GM18508 (cell line): ENCODE measurements at regions not wholly inside any gene's neighbourhood (a gene's known extent, or its start where the extent isn't known, plus 50 kb on each side); places are given as distances from the start of the nearest gene placed in this dataset.

Experiments
- ATAC-seq: cut with Tn5 transposase; IDR thresholded peaks from one replicate; pipeline ENCODE4 v1.9.1; 2021; ENCODE audit warnings: moderate number of reproducible peaks; ENCODE audit not compliant: insufficient read depth, unreplicated experiment

- ATAC-seq, result no peak
Observed at GRCh38 chr13:82672248-82672647, 1210.0 kb downstream of the SLITRK1 start.

GRCh38 chr13:82664183-82664582, 1218.1 kb downstream of the SLITRK1 start:
- ATAC-seq, result no peak

DNA sequence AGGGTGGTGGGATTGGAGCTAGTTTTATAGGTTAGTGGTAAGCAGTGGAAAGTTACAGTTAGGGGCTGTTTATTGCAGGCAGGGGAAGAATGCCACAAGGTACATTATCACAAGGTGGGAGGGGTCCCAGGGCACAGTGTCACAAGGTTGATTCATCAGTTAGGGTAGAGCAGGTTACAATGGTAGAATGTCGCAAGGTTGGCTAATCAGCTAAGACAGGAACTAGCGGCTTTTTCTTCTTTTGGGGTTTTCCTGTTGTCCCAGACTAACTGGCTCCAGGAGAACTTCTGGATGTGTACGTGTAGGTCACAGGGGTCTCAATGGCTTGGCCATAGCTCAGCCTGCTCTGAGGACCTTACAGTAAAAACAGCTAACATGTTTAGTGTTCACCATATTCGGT, 1221.1 kb downstream of the SLITRK1 start:
- ATAC-seq, result no peak

DNA sequence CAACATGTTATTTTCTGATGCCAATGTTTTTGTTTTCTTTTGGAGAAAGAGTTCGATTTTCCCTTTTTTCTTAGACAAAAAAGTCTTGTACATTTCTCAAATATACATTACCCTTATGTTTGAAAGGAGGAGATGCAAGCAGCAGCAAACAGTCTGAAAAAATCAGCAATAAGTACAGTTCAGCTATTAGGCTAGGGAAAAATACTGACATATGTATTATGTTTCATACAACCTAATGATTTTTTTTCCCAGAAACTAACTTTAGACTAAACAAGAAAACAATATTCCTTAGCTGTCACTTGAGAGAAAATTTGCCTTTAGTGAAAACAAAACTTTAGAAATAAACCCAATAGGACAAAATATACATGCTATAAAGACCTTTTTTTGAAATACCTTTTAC, 1223.5 kb downstream of the SLITRK1 start:
- ATAC-seq, result no peak

DNA sequence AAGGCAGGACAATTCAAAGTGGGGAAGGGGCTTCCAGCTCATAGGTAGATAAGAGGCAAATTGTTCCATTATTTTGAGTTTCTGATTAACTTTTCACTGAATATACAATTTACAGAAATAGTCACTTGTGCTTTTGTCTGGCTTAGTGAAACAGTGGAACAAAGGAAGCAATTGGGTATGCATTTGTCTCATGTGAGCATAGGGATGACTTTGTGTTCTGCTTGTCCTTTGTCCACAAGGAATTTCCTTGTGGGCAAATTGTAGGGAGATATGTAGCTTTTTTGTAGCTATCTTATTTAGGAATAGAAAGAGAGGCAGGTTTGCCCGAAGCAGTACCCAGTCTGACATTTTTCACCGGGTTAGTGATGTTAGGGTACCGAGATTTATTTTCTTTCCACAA, 1224.8 kb downstream of the SLITRK1 start:
- ATAC-seq, result no peak

- no peak for ATAC-seq
Observed at GRCh38 chr13:82654861-82655855, 1227.1 kb downstream of the SLITRK1 start.

DNA sequence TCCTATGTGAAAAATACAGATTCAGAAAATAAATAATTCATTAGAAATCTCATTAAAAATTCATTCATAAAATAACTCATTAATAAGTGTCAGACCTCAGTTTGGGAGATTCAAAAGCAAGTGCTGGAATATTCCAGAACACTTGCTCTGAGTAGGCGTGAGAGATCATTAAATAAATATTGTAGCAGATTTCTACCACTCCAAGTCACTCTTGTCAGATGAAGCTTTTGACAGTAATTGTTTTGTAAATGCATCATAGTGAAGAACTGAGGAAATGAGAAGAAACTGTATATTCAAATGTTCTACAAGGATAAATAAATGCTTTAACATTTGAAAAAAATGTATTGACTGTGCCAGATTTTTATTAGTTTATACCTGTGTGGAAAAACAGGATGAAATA, 1228.1 kb downstream of the SLITRK1 start:
- ATAC-seq, result no peak

DNA sequence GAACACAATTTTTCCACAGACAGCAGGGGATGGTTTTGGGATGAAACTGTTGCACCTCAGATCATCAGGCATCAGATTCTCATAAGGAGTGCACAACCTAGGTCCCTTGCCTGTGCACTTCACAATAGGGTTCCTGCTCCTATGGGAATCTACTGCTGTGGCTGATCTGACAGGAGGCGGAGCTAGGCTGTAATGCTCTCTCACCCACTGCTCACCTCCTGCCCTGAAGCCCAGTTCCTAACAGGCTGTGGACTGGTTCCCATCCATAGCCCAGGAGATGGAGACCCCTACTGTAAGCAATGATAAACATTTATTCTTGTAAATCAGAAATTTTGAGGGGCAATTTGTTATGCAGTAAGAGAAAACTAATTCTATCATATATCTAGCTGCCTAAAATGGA, 1234.7 kb downstream of the SLITRK1 start:
- no peak for ATAC-seq

DNA sequence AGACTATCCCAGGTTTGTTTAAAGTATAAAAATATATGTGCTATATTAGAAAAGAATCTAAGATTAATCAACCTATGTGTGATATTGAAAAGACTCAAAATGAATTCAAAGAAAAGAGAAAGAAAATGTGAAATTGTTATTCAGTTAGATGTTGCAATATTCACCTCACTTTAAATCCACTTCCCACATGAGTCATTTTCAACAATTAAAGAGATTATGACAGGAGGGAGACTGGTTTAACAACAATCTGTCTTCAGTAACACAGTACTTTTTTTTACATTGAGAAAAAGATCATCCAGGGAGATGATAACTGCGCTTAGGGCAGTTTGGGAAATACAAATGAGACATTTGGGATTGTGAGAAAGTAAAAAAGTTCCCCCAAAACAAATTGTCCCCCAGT, 1246.2 kb downstream of the SLITRK1 start:
- no peak for ATAC-seq

GRCh38 chr13:82634946-82635345, 1247.3 kb downstream of the SLITRK1 start:
- no peak for ATAC-seq

DNA sequence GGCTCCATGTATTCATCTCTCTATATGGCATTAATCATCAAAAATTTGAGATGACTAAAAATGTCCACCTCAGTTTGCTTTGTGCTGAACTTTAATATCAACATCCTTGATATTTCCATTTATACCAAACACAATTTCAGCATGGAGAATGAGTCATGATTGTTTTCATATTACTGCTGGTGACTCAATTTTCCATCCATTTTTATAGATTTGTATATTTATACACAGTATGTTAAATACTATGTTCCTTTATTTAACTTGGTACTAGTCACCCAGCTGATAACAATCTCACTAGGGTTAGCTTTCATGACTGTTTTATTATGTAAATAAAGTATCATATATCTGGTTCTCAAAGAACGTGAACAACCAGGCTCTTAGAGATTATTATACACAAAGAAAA, 1255.1 kb downstream of the SLITRK1 start:
- no peak for ATAC-seq

GRCh38 chr13:82625717-82626116, 1256.6 kb downstream of the SLITRK1 start:
- ATAC-seq, result no peak

DNA sequence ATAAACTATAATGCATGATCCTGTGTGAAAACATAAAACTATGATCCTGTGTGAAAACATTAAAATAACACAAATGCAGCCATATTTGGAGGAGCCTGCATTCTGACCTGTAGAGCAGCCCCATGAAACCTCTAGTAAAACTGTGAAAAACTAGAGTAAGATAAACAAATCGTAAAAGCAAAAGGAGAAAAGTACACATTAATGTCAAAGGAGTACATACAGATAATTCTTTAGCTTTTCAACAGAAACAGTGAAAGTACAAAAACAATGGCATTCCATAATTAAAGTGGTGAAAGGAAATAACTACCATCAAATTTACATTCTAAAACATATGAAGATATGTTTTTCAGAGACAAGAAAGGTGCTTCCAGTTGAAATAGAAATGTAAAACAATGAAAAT, 1267.2 kb downstream of the SLITRK1 start:
- ATAC-seq, result no peak

DNA sequence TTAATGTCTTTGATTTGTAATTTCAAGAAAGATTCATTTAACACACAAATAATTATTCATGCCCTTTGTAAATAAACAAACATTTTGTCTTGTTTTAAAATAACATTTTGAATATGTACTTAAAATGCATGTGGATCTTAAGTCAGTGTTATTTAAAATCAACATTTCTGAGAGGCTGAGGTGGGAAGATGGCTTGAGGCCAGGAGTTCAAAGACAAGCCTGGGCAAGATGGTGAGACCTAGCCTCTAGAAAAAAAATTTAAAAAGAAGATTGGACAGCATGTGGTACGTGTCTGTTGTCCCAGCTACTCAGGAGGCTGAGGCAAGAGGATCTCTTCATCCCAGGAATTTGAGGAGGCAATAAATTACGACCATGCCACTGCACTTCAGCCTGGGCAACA, 1268.2 kb downstream of the SLITRK1 start:
- ATAC-seq, result no peak

- no peak for ATAC-seq
Observed at GRCh38 chr13:82606008-82606407, 1276.3 kb downstream of the SLITRK1 start.

- no peak for ATAC-seq
Observed at GRCh38 chr13:82597747-82598146, 1284.5 kb downstream of the SLITRK1 start.

DNA sequence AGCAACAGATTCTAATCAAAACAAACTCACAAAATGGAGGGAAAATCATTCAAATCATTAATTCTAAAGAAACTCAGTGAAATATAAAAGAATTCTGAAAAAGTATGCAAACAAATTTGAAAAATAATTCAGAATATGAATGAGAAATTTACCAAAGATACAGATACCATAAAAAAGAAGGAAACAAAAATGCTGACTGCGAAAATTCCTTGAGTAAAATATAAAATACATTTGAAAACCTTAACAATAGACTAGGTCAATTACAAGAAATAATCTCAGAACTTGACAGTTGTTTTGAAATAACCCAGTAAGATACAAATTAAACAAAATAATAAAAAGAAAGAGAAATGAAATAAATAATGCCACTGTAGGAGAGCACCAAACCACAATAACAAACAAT, 1289.0 kb downstream of the SLITRK1 start:
- no peak for ATAC-seq

DNA sequence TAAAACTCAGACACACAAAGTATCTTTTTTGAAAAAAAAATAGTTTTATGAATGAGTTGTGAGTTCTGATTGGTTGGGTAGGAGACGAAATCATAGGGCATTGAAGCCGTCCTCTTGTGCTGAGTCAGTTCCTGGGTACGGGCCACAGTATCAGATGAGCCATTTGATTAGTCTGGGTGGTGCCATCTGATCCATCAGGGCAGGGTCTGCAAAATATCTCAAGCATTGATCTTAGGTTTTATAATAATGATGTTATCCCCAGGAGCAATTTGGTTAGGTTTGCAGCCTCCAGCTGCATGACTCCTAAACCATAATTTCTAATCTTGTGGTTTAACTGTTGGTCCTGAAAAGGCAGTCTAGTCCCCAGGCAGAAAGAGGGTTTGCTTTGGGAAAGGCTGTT, 1310.6 kb downstream of the SLITRK1 start:
- no peak for ATAC-seq

DNA sequence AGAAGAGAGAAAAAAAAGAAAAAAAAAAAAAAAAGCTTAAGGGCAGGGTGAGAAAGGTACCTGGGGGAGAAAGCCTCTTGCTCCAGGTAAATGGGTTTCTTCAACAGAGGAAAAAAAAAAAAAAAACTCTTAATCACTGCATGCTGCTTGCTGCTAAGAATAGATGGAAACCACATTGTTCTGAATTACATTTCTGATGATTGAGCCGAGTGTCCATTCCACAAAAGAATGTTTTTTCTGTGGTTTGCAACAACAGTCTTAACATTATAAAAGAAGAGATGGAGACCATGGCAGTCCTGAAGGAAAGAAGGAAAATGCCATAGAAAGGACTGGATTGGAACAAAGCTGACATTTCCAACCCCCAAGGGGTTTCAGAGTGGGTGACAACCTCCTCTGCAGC, 1312.7 kb downstream of the SLITRK1 start:
- ATAC-seq, result no peak

GRCh38 chr13:82566864-82567263, 1315.4 kb downstream of the SLITRK1 start:
- ATAC-seq, result no peak

DNA sequence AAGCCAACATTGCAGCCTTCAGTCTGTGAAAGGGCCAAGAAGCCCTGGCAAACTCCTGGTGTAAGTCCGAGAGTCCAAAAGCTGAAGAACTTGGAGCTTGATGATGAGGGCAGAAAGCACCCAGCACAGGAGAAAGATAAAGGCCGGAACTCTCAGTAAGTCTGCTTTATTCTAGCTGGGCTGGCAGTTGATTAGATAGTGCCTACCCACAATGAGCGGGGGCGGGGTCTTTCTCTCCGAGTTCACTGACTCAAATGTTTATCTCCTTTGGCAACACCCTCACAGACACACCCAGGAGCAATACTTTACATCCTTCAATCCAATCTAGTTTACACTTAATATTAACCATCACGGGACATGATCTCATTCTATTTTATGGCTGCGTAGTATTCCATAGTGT, 1317.1 kb downstream of the SLITRK1 start:
- ATAC-seq, result no peak

GRCh38 chr13:82560889-82561288, 1321.4 kb downstream of the SLITRK1 start:
- no peak for ATAC-seq
